ENCODE measurements at regions not wholly inside any gene's neighbourhood (a gene's known extent, or its start where the extent isn't known, plus 50 kb on each side); places are given as distances from the start of the nearest gene placed in this dataset.

DNA sequence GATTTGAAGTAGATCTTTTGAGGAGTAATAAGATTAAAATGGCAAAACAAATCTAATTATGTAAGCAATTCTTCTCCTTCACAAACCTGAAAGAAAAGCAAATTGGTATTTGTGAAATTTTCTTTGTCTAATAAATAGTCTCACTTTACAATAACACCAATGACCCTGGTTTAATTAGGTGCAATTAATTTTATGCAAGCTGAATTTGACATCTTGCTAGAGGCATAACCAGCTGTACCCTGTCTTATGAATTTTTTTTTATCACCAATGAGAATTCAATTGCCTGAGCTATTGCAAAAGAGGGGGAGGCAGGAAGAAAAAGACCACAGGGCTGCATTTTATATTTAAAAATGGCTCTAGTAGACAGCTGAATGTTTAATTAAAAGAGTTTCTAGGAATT, 113.5 kb upstream of the IL12A start:
- Histone ChIP-seq H3K4me1 (replicated peaks in 1 of 2; ENCODE audit: control insufficient read depth in 2 of 2, insufficient read depth in 2 of 2, low read length in 2 of 2) (no peaks in the 10 kb centered on the region), H3K9me3 (replicated peaks; ENCODE audit: control insufficient read depth, insufficient read depth, low read depth, low read length) (no peaks in the 10 kb centered on the region), H3K4me3 (no peak overlapping the region), H3K27ac (ENCODE audit: extremely low read depth, low read depth, low read length) (no peak overlapping the region), H3K9me1 (ENCODE audit: control insufficient read depth, insufficient read depth, low read length) (no peaks in the 10 kb centered on the region), H2AFZ (ENCODE audit: low read depth, low read length) (no peak overlapping the region), H3K4me2 (ENCODE audit: insufficient read depth, low read length) (no peak overlapping the region), H3K27me3 (ENCODE audit: control insufficient read depth in 2 of 2, insufficient read depth in 2 of 2, low read length in 2 of 2) (peaks cover 0 to 2% of the 10 kb centered on the region in 2 experiments; a peak in 1 of 5 replicates), H4K20me1 (replicated peaks; ENCODE audit: control insufficient read depth, insufficient read depth, low read length) (no peaks in the 10 kb centered on the region), H3K9ac (ENCODE audit: insufficient read depth in 1 of 2, low read depth in 2 of 2, low read length in 2 of 2) (no peak overlapping the region), H3K79me2 (ENCODE audit: control insufficient read depth, insufficient read depth, low read length) (no peaks in the 10 kb centered on the region), H3K36me3 (ENCODE audit: control insufficient read depth, insufficient read depth, low read length) (no peaks in the 10 kb centered on the region)
- no peak for ATAC-seq
- DNase-seq (ENCODE audit: extremely low read depth in 1 of 4, low spot score in 3 of 4), result no peak
- ChIA-PET CTCF (ENCODE audit: low intra/inter-chr PET ratio) (no interaction called here), POLR2A (no interaction called here)
- intact Hi-C loops (cut with micrococcal nuclease) (no loop called here), in situ Hi-C loops (cut with MboI) (loop anchor here (25.0 kb wide), 1 partner anchor 587 kb away; no protein-coding TSS in a partner anchor)
- BruUV-seq (replicated peaks), result no TSS peak
- TF ChIP-seq, protein P1, sequence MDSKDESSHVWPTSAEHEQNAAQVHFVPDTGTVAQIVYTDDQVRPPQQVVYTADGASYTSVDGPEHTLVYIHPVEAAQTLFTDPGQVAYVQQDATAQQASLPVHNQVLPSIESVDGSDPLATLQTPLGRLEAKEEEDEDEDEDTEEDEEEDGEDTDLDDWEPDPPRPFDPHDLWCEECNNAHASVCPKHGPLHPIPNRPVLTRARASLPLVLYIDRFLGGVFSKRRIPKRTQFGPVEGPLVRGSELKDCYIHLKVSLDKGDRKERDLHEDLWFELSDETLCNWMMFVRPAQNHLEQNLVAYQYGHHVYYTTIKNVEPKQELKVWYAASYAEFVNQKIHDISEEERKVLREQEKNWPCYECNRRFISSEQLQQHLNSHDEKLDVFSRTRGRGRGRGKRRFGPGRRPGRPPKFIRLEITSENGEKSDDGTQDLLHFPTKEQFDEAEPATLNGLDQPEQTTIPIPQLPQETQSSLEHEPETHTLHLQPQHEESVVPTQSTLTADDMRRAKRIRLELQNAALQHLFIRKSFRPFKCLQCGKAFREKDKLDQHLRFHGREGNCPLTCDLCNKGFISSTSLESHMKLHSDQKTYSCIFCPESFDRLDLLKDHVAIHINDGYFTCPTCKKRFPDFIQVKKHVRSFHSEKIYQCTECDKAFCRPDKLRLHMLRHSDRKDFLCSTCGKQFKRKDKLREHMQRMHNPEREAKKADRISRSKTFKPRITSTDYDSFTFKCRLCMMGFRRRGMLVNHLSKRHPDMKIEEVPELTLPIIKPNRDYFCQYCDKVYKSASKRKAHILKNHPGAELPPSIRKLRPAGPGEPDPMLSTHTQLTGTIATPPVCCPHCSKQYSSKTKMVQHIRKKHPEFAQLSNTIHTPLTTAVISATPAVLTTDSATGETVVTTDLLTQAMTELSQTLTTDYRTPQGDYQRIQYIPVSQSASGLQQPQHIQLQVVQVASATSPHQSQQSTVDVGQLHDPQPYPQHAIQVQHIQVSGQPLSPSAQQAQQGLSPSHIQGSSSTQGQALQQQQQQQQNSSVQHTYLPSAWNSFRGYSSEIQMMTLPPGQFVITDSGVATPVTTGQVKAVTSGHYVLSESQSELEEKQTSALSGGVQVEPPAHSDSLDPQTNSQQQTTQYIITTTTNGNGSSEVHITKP (IDR thresholded peaks at IDR 0.05; ENCODE audit: partially characterized antibody), result no peak
- no peak for TF ChIP-seq STAG1 (CRISPR knock-in tag; IDR thresholded peaks at IDR 0.05; ENCODE audit: borderline replicate concordance)
- no peak for TF ChIP-seq BMI1 (IDR thresholded peaks at IDR 0.05; ENCODE audit: low read length)
- no peak for TF ChIP-seq RBM14 (IDR thresholded peaks at IDR 0.05; ENCODE audit: borderline replicate concordance, insufficient read depth, low read depth, low read length)
- TF ChIP-seq MTF1 (CRISPR knock-in tag; IDR thresholded peaks at IDR 0.05; ENCODE audit: borderline replicate concordance), result no peak
- TF ChIP-seq MTA2 (IDR thresholded peaks at IDR 0.05; ENCODE audit: low read depth), result no peak
- TF ChIP-seq MTA1 (IDR thresholded peaks at IDR 0.05; ENCODE audit: borderline replicate concordance), result no peak
- no peak for TF ChIP-seq NONO (IDR thresholded peaks at IDR 0.05; ENCODE audit: low read depth in 2 of 2, low read length in 1 of 2)
- TF ChIP-seq ZNF224 (CRISPR knock-in tag; IDR thresholded peaks at IDR 0.05), result no peak
- TF ChIP-seq, protein P2, sequence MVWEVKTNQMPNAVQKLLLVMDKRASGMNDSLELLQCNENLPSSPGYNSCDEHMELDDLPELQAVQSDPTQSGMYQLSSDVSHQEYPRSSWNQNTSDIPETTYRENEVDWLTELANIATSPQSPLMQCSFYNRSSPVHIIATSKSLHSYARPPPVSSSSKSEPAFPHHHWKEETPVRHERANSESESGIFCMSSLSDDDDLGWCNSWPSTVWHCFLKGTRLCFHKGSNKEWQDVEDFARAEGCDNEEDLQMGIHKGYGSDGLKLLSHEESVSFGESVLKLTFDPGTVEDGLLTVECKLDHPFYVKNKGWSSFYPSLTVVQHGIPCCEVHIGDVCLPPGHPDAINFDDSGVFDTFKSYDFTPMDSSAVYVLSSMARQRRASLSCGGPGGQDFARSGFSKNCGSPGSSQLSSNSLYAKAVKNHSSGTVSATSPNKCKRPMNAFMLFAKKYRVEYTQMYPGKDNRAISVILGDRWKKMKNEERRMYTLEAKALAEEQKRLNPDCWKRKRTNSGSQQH (CRISPR knock-in tag; IDR thresholded peaks at IDR 0.05), result no peak
- TF ChIP-seq KAT8 (IDR thresholded peaks at IDR 0.05; ENCODE audit: low read depth), result no peak
- TF ChIP-seq SNRNP70 (optimal IDR thresholded peaks at IDR 0.05; ENCODE audit: low read depth, low read length), result no peak
- no peak for TF ChIP-seq NFE2L1 (tag; IDR thresholded peaks at IDR 0.05; ENCODE audit: borderline replicate concordance, low read depth)
- TF ChIP-seq HDAC2 (IDR thresholded peaks at IDR 0.05), result no peak
- no peak for TF ChIP-seq ZNF76 (CRISPR knock-in tag; IDR thresholded peaks at IDR 0.05; ENCODE audit: borderline replicate concordance)
- no peak for TF ChIP-seq TGIF2 (CRISPR knock-in tag; IDR thresholded peaks at IDR 0.05)
- no peak for TF ChIP-seq ZNF165 (CRISPR knock-in tag; IDR thresholded peaks at IDR 0.05; ENCODE audit: borderline replicate concordance)
- no peak for FAIRE-seq
